Dedifferentiated amniotic fluid mesenchymal stem cell (primary cell): ENCODE measurements at regions not wholly inside any gene's neighbourhood (a gene's known extent, or its start where the extent isn't known, plus 50 kb on each side); places are given as distances from the start of the nearest gene placed in this dataset.

Experiments used
- DNase-seq: peaks from one replicate; pipeline ENCODE4 v3.0.0-alpha.2; 2016; ENCODE audit errors: extremely low spot score

- DNase-seq, result no peak
Observed at GRCh38 chr11:30155428-30155827, 75.4 kb upstream of the FSHB start.

- DNase-seq, result no peak
Observed at GRCh38 chr11:30159546-30159945, 71.3 kb upstream of the FSHB start.

GRCh38 chr11:30165652-30166051 lies 65.2 kb upstream of the FSHB start:
- no peak for DNase-seq

DNA sequence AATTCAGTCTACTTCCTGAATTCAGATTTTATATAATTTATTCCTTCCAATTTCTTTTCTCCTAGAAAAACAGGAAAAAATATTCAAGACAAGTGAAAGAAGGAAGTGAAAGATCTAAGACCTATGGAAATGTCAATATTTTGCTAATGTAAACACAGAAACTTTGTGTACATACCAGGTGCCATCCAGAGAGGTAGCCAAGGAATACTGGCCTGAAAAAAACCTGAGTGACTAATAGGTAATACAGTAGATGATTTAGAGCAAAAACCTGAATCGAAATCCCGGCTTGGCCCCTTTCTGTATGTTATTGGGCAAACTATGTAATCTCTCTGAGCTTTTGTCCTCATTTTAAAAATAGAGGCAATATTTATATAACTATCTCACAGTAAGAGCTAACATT lies 59.2 kb upstream of the FSHB start:
- no peak for DNase-seq

GRCh38 chr11:30172158-30172557 lies 58.7 kb upstream of the FSHB start:
- no peak for DNase-seq

DNA sequence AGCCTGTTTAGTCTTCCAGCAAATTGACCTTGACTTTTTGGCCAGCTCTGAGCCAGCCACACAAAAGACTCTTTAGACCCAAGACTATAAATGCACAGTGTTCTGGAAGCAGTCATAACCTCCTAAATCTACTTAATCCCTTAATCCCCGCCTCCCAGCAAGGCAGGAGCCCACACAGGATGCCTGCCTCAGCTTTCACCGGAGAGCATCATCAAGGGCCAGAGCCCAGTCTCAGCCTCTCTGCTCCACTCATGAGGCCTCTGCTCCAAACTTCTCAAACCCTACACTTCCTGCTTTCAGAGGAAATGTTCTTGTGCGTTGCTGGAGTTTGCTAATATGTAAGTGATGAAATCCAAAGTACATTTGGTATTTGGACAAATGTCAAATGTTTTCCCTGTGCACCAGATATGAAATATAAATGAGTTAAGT lies 57.9 kb upstream of the FSHB start:
- no peak for DNase-seq

GRCh38 chr11:30174265-30175020 lies 56.4 kb upstream of the FSHB start:
- DNase-seq, result no peak
